PC-3 (cell line): ENCODE measurements at regions not wholly inside any gene's neighbourhood (a gene's known extent, or its start where the extent isn't known, plus 50 kb on each side); places are given as distances from the start of the nearest gene placed in this dataset.

Source experiments
- EZH2phosphoT487 ChIP-seq: fragments of 300-600 bp; sonication (generic); IDR thresholded peaks from 2 replicates; pipeline ENCODE4 v1.6.1; 2018; ENCODE audit warnings: mild to moderate bottlenecking, antibody characterized with exemption, low read length, borderline replicate concordance
- TF ChIP-seq, protein P1 (sequence below): fragments of 300-600 bp; sonication (generic); conservative IDR thresholded peaks from 2 replicates; pipeline ENCODE4 v1.5.1; 2017; ENCODE audit warnings: antibody characterized with exemption, low read depth, mild to moderate bottlenecking, low read length

GRCh38 chrX:147846676-147847075 is 65.0 kb upstream of the FMR1 start:
- TF ChIP-seq, protein P1, sequence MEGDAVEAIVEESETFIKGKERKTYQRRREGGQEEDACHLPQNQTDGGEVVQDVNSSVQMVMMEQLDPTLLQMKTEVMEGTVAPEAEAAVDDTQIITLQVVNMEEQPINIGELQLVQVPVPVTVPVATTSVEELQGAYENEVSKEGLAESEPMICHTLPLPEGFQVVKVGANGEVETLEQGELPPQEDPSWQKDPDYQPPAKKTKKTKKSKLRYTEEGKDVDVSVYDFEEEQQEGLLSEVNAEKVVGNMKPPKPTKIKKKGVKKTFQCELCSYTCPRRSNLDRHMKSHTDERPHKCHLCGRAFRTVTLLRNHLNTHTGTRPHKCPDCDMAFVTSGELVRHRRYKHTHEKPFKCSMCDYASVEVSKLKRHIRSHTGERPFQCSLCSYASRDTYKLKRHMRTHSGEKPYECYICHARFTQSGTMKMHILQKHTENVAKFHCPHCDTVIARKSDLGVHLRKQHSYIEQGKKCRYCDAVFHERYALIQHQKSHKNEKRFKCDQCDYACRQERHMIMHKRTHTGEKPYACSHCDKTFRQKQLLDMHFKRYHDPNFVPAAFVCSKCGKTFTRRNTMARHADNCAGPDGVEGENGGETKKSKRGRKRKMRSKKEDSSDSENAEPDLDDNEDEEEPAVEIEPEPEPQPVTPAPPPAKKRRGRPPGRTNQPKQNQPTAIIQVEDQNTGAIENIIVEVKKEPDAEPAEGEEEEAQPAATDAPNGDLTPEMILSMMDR, result no peak
- no peak for TF ChIP-seq EZH2phosphoT487
